Omental fat pad (tissue), 3 donors: ENCODE measurements at regions not wholly inside any gene's neighbourhood (a gene's known extent, or its start where the extent isn't known, plus 50 kb on each side); places are given as distances from the start of the nearest gene placed in this dataset.

Source experiments
- ATAC-seq: fragments of 150-250 bp; one replicate; pipeline ENCODE4 v1.9.1; 2016; ENCODE audit warnings: mild to moderate bottlenecking, moderate library complexity; ENCODE audit not compliant: low FRiP score
- DNase-seq: peaks from one replicate; pipeline ENCODE4 v3.0.0-alpha.2; 2019; ENCODE audit warnings: low spot score
- TF ChIP-seq, protein P1 (sequence below), 3 donors: fragments of 450-650 bp; IDR thresholded peaks; one replicate each; pipeline ENCODE4 v1.5.1; 2016 to 2017; ENCODE audit warnings: antibody characterized with exemption in 3 of 3, mild to moderate bottlenecking in 3 of 3, moderate library complexity in 2 of 3

DNA sequence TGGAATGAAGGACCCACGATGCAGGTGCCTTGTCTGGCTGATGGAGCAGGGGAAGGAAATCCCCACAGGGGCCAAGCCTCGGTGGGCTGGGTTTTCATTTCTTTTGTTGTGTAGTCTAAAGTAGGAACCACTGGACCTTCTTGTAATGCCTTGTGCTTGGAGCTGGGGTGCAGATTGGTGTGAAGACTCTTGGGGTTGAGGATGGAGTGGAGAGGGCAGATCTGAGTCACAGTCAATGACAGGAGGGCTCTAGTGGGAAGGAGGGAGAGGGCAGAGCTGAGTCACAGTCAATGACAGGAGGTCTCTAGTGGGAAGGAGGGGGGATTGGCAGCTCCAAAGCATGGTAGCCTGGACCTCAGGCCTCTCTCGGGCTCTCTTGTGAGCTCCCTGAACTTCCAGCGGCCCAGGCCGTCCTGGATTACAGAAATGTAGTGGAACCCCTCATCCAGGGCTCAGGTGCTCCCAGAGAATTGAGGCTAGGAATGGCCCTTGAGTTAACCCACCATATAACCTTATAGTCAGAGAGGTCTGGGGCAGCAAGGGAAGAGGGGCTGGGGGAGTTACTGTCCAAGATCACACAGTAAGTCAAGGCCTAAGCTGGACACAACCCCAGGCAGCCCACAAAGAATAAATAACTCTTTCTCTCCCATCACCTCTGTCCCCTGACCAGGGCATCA lies 313.8 kb downstream of the MATN1 start:
- no peak for DNase-seq
- TF ChIP-seq, protein P1, sequence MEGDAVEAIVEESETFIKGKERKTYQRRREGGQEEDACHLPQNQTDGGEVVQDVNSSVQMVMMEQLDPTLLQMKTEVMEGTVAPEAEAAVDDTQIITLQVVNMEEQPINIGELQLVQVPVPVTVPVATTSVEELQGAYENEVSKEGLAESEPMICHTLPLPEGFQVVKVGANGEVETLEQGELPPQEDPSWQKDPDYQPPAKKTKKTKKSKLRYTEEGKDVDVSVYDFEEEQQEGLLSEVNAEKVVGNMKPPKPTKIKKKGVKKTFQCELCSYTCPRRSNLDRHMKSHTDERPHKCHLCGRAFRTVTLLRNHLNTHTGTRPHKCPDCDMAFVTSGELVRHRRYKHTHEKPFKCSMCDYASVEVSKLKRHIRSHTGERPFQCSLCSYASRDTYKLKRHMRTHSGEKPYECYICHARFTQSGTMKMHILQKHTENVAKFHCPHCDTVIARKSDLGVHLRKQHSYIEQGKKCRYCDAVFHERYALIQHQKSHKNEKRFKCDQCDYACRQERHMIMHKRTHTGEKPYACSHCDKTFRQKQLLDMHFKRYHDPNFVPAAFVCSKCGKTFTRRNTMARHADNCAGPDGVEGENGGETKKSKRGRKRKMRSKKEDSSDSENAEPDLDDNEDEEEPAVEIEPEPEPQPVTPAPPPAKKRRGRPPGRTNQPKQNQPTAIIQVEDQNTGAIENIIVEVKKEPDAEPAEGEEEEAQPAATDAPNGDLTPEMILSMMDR (IDR thresholded peaks at IDR 0.05), result no peak
- ATAC-seq, result no peak

DNA sequence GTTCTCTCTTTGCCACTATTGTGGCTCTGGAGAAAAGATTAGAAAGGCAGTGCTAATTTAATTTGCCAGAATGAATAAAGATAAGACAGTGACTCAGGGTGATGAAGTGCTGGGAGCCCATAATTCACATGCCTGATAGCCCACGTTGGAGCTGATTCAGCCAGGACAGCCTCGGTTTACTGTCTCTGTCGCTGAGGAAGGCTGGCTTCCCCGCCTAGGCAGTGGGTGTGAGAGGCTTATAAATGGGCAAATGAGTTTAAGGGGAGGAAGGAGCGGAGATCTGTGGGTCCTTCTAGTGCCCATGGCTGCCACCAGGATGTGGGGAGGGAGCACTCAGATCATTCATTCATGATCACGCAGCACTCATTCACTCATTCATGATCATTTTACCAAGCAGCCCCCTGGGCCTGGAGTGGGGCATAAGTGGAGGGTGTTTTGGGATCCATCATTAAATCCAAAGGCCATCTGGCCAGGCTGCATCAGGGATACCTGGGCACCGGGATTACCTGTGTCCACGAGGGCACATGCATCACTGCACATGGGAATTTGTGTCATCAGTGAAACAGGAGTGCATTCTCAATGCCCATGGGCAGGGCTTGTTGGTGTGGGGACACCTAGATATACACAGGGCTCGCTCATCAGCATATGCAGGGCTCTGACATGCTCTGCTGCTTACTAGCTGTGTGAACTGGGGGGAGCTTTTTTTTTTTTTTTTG lies 315.4 kb downstream of the MATN1 start:
- TF ChIP-seq, protein P1 (IDR thresholded peaks at IDR 0.05), result no peak
- ATAC-seq (no peak), DNase-seq (no peak)

DNA sequence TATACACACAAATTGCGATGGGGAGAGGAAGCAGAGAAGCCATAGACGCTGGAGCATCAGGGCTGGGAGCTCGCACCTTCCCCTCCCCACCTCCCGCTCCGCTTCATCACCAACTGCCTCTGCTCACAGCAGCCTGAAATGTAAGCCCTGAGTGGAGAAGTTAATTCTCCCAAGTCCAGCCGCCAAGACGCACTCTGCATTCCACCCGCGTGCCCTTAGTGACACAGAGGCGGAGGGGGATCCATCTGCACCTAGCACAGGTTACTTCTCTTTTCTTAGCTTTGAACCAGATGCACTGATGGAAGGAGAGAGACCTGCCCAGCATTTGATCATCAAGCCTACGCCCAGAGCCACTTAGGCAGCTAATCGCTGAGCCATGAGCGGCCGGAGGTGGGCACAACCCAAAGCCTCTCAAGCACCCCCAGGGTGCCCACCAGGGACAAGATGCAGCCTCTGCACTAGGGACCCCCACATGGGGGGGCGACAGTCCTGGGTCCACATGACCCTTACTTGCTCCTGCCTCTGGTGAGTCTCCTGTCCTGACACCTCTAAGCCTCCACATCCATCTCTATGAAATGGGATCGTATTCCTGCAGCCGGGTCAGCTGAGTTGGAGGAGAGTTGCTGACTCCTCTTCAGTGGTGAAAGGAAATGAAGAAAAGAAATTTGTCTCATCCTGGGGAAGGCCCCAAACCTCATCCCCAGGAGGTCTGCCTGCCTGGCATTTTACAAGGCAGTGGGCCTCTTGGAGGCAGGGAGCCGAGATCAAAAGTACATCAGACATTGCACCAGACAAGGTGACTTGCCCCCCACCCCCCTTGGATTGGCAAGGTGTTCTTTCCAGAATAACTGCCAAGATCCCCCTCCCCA lies 316.2 kb downstream of the MATN1 start:
- no peak for ATAC-seq
- TF ChIP-seq, protein P1 (IDR thresholded peaks at IDR 0.05), result no peak
- no peak for DNase-seq

DNA sequence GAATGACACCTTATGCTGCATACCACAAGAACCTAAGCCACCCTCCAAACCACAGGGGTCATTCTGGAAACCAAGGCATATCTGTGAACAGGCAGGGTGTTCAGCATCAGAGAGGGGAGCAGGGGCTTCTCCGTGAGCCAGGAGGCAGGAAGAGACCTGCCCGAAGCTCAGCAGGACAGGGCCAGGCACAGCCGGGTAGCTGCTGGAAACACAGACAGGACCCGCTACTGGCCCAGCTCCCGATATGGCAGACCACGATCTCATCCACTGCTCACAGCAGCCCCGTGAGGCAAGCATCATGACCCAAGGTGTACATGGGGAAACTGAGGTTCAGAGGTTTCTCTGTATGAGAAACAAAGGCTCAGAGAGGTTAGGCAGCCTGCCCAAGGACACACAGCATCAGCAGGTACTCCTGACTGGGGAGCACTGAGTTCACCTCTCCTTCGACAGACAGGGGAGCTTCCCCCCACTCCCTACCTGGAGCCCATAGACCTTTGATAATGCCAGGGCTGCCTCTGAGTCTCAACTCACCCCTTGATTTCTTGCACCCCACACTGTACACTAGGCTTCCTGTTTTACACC lies 317.7 kb downstream of the MATN1 start:
- no peak for DNase-seq
- TF ChIP-seq, protein P1 (IDR thresholded peaks at IDR 0.05), result no peak

DNA sequence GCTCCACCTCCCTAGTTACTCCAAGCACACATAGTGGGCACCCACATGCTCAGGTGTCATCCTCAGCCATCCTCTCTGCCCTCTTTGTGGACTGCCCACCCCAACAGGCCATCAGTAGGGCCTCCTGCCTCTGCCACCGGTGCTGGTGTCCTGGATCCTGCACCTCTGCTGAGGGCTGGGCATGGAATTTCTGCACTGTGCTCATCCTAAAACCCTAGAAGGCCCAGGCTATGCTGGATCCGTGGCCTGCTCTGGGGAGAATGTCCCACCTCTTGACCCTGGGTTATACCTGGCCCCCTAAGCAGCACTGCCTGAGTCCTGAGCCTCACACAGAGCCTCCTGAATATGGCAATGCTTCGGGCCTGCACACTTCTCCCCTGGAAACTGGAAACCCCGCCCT lies 318.3 kb downstream of the MATN1 start:
- no peak for DNase-seq
- no peak for ATAC-seq
- TF ChIP-seq, protein P1 (IDR thresholded peaks at IDR 0.05), result no peak

More for the DNA sequence above, 317.7 kb downstream of the MATN1 start:
- no peak for ATAC-seq

DNA sequence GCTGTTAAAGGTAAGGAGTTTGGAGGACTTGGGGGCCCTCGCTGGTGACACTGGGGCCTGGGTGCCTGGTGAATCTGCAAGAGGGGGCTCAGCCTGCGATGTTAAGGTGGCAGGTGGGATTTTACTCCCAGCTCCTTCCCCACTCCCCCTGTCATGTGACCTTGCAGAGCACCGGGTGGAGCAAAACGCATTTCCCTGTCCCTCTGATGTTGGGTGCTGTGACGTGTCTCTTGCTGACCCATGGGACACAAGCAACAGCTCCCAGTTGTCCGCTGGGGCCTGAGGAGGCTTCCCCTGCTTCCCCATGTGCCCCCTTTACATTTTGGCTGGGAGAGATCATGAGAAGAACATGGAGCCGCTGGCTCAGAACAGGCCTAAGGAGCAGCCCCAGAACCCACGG lies 319.0 kb downstream of the MATN1 start:
- DNase-seq (no peak), ATAC-seq (no peak)
- TF ChIP-seq, protein P1 (IDR thresholded peaks at IDR 0.05), result no peak
